Common myeloid progenitor, CD34-positive (primary cell): ENCODE measurements at regions not wholly inside any gene's neighbourhood (a gene's known extent, or its start where the extent isn't known, plus 50 kb on each side); places are given as distances from the start of the nearest gene placed in this dataset.

Source experiments
- CTCF ChIA-PET: fragments of 350-600 bp; sonication (Branson Sonifier 250); formaldehyde crosslinking; loops from one replicate; lab custom pipeline; 2021; ENCODE audit warnings: antibody characterized with exemption; lab: Charles Lee
- POLR2A ChIA-PET: fragments of 350-600 bp; sonication (Branson Sonifier 250); formaldehyde crosslinking; loops from one replicate; lab custom pipeline; 2021; ENCODE audit warnings: antibody characterized with exemption; lab: Charles Lee
- DNase-seq, 3 donors: peaks; one replicate each; pipeline versions ENCODE4 v3.0.0 to v3.0.0-alpha.2; 2013
- H3K27ac ChIP-seq, 2 experiments: 1 replicate in 1 of 2; 2 replicates in 1 of 2; pipeline ENCODE4 v1.7.0; 2013; ENCODE audit warnings: inconsistent platforms in 2 of 2, low read length in 2 of 2, mild to moderate bottlenecking in 2 of 2, low read depth in 1 of 2, moderate library complexity in 1 of 2; ENCODE audit not compliant: severe bottlenecking in 2 of 2, insufficient read depth in 1 of 2, poor library complexity in 1 of 2
- H3K27me3 ChIP-seq, 5 experiments: replicated peaks in 2 of 5; 1 replicate in 3 of 5; 2 replicates in 2 of 5; pipeline versions ENCODE4 v1.6.1 to v1.7.0; 2013; ENCODE audit warnings: low read length in 4 of 5, mild to moderate bottlenecking in 2 of 5, moderate library complexity in 2 of 5, inconsistent platforms in 1 of 5; ENCODE audit not compliant: insufficient read depth in 5 of 5, control insufficient read depth in 4 of 5
- H3K36me3 ChIP-seq, 4 experiments: 1 replicate in 2 of 4; 2 replicates in 2 of 4; pipeline versions ENCODE4 v1.6.1 to v1.7.0; 2013; ENCODE audit warnings: low read length in 3 of 4, control low read depth in 1 of 4, mild to moderate bottlenecking in 1 of 4; ENCODE audit not compliant: control insufficient read depth in 4 of 4, insufficient read depth in 4 of 4
- H3K4me1 ChIP-seq, 4 experiments: 1 replicate in 3 of 4; 2 replicates in 1 of 4; pipeline versions ENCODE4 v1.6.1 to v1.7.1; 2013; ENCODE audit warnings: low read length in 3 of 4, mild to moderate bottlenecking in 3 of 4, control low read depth in 1 of 4, inconsistent platforms in 1 of 4, moderate library complexity in 1 of 4; ENCODE audit not compliant: control insufficient read depth in 4 of 4, insufficient read depth in 4 of 4; ENCODE audit errors: control extremely low read depth in 1 of 4
- H3K4me3 ChIP-seq, 7 experiments: 1 replicate in 4 of 7; 2 replicates in 3 of 7; pipeline versions ENCODE4 v1.5.1 to v1.7.0; 2013; ENCODE audit warnings: mild to moderate bottlenecking in 7 of 7, low read length in 6 of 7, moderate library complexity in 6 of 7, inconsistent platforms in 2 of 7, low read depth in 2 of 7, control low read depth in 1 of 7; ENCODE audit not compliant: insufficient read depth in 4 of 7, control insufficient read depth in 1 of 7; ENCODE audit errors: extremely low read depth in 1 of 7
- H3K9me3 ChIP-seq, 5 experiments: 1 replicate in 4 of 5; 2 replicates in 1 of 5; pipeline versions ENCODE4 v1.6.1 to v1.7.1; 2013; ENCODE audit warnings: low read length in 4 of 5, mild to moderate bottlenecking in 2 of 5, inconsistent platforms in 1 of 5, low read depth in 1 of 5, moderate library complexity in 1 of 5; ENCODE audit not compliant: control insufficient read depth in 4 of 5, insufficient read depth in 2 of 5; ENCODE audit errors: control extremely low read depth in 1 of 5
- WGBS: methylation state at CpG from one replicate; pipeline ENCODE4 v1.1.5; 2013; ENCODE audit not compliant: insufficient coverage; 5-methylcytosine and 5-hydroxymethylcytosine counted together

- peaks cover 0 to 6% (median 0%) of the 10 kb centered on the region in 5 experiments for H3K9me3 ChIP-seq
- no peaks in the 10 kb centered on the region for H3K27me3 ChIP-seq
- WGBS = 100% methylated on average over 6 of the region's 7 CpGs
- no peaks in the 10 kb centered on the region for H3K4me1 ChIP-seq
- no peak for DNase-seq
- H3K4me3 ChIP-seq = no peak overlapping the region
- no peak overlapping the region for H3K27ac ChIP-seq
- no peaks in the 10 kb centered on the region for H3K36me3 ChIP-seq
- ChIA-PET POLR2A (no interaction called here), CTCF (no interaction called here)
These were observed 1237.6 kb downstream of the EFNB2 start for GRCh38 chr13:105297839-105298238.

GRCh38 chr13:105291987-105292386 is 1243.5 kb downstream of the EFNB2 start:
- no peaks in the 10 kb centered on the region for H3K36me3 ChIP-seq
- H3K27me3 ChIP-seq = no peaks in the 10 kb centered on the region
- H3K4me1 ChIP-seq = peaks cover 0 to 16% (median 14%) of the 10 kb centered on the region in 4 experiments
- DNase-seq = peak in 2 of 3 donors; percentile 83 to 84
- POLR2A ChIA-PET = no interaction called here
- no peak overlapping the region for H3K27ac ChIP-seq
- peak overlapping the region in 1 of 7 experiments; percentile 5 for H3K4me3 ChIP-seq
- peaks cover 0 to 6% (median 0%) of the 10 kb centered on the region in 5 experiments for H3K9me3 ChIP-seq
- WGBS = no CpG with 5 or more reads among the region's 2 CpGs
- CTCF ChIA-PET = no interaction called here

GRCh38 chr13:105290596-105290995 is 1244.9 kb downstream of the EFNB2 start:
- ChIA-PET POLR2A (no interaction called here), CTCF (no interaction called here)
- H3K27me3 ChIP-seq = no peaks in the 10 kb centered on the region
- no CpG with 5 or more reads among the region's 1 CpG for WGBS
- H3K27ac ChIP-seq = no peak overlapping the region
- peaks cover 0 to 6% (median 0%) of the 10 kb centered on the region in 5 experiments for H3K9me3 ChIP-seq
- H3K4me1 ChIP-seq = peaks cover 0 to 16% (median 14%) of the 10 kb centered on the region in 4 experiments
- H3K36me3 ChIP-seq = no peaks in the 10 kb centered on the region
- DNase-seq = no peak
- H3K4me3 ChIP-seq = no peak overlapping the region

GRCh38 chr13:105285526-105285925 is 1249.9 kb downstream of the EFNB2 start:
- Histone ChIP-seq H3K4me3 (no peak overlapping the region), H3K9me3 (no peaks in the 10 kb centered on the region), H3K4me1 (peaks cover 0 to 2% (median 0%) of the 10 kb centered on the region in 4 experiments), H3K27ac (no peak overlapping the region), H3K27me3 (no peaks in the 10 kb centered on the region), H3K36me3 (no peaks in the 10 kb centered on the region)
- 100% methylated on average over 1 of the region's 2 CpGs for WGBS
- POLR2A ChIA-PET = no interaction called here
- no peak for DNase-seq
- CTCF ChIA-PET = no interaction called here

GRCh38 chr13:105282406-105283285 is 1252.8 kb downstream of the EFNB2 start:
- no peaks in the 10 kb centered on the region for H3K27me3 ChIP-seq
- ChIA-PET CTCF (interaction anchor here (1.6 kb wide), 1 partner anchor 23 kb away, joined by 4 read pairs; no protein-coding TSS in a partner anchor), POLR2A (interaction anchor here (0.6 kb wide), 1 partner anchor 573 kb away, joined by 3 read pairs; no protein-coding TSS in a partner anchor)
- H3K36me3 ChIP-seq = no peaks in the 10 kb centered on the region
- no peak for DNase-seq
- H3K4me1 ChIP-seq = peaks cover 0 to 2% (median 0%) of the 10 kb centered on the region in 4 experiments
- WGBS = 92% methylated on average over 8 of the region's 14 CpGs
- no peak overlapping the region for H3K4me3 ChIP-seq
- no peak overlapping the region for H3K27ac ChIP-seq
- no peaks in the 10 kb centered on the region for H3K9me3 ChIP-seq

- 93% methylated on average over 4 of the region's 4 CpGs for WGBS
- no peak for DNase-seq
- H3K27ac ChIP-seq = no peak overlapping the region
- H3K4me3 ChIP-seq = no peak overlapping the region
- no peaks in the 10 kb centered on the region for H3K9me3 ChIP-seq
- POLR2A ChIA-PET = no interaction called here
- CTCF ChIA-PET = no interaction called here
- peaks cover 0 to 2% (median 0%) of the 10 kb centered on the region in 4 experiments for H3K4me1 ChIP-seq
- H3K36me3 ChIP-seq = no peaks in the 10 kb centered on the region
- H3K27me3 ChIP-seq = no peaks in the 10 kb centered on the region
These were observed 1256.5 kb downstream of the EFNB2 start for GRCh38 chr13:105278943-105279381.

- POLR2A ChIA-PET = no interaction called here
- Histone ChIP-seq H3K36me3 (no peaks in the 10 kb centered on the region), H3K9me3 (peaks cover 0 to 2% (median 0%) of the 10 kb centered on the region in 5 experiments), H3K4me1 (peaks cover 0 to 8% (median 1%) of the 10 kb centered on the region in 4 experiments), H3K4me3 (no peak overlapping the region), H3K27me3 (no peaks in the 10 kb centered on the region), H3K27ac (no peak overlapping the region)
- DNase-seq = no peak
- CTCF ChIA-PET = no interaction called here
- WGBS = 100% methylated on average over 2 of the region's 3 CpGs
These were observed 1258.9 kb downstream of the EFNB2 start for GRCh38 chr13:105276571-105276970.
